ENCODE measurements at regions not wholly inside any gene's neighbourhood (a gene's known extent, or its start where the extent isn't known, plus 50 kb on each side); places are given as distances from the start of the nearest gene placed in this dataset.

GRCh38 chr1:96185181-96185580, 536.4 kb upstream of the PTBP2 start:
- ATAC-seq (no peak), DNase-seq (no peak)
- intact Hi-C loops (cut with DNase I, micrococcal nuclease): no loop called here
- TF ChIP-seq CTCF (IDR thresholded peaks at IDR 0.05): no peak
- Histone ChIP-seq H3K4me1 (ENCODE audit: low read depth) (no peaks in the 10 kb centered on the region), H3K36me3 (ENCODE audit: low read depth) (no peaks in the 10 kb centered on the region), H3K4me3 (no peak overlapping the region), H3K9me3 (peaks cover 7% of the 10 kb centered on the region)

GRCh38 chr1:96187020-96187419, 534.6 kb upstream of the PTBP2 start:
- H3K9me3 ChIP-seq: peaks cover 14% of the 10 kb centered on the region
- no peak overlapping the region for H3K4me3 ChIP-seq
- ATAC-seq (no peak), DNase-seq (no peak)
- TF ChIP-seq CTCF (IDR thresholded peaks at IDR 0.05): no peak
- no peaks in the 10 kb centered on the region for H3K4me1 ChIP-seq (ENCODE audit: low read depth)
- no peaks in the 10 kb centered on the region for H3K36me3 ChIP-seq (ENCODE audit: low read depth)
- intact Hi-C loops (cut with DNase I, micrococcal nuclease): no loop called here

- no peak for ATAC-seq
- no peak for DNase-seq
- no peak for TF ChIP-seq CTCF (IDR thresholded peaks at IDR 0.05)
- no peaks in the 10 kb centered on the region for H3K36me3 ChIP-seq (ENCODE audit: low read depth)
- no peak overlapping the region for H3K4me3 ChIP-seq
- H3K9me3 ChIP-seq: peaks cover 20% of the 10 kb centered on the region
- no peaks in the 10 kb centered on the region for H3K4me1 ChIP-seq (ENCODE audit: low read depth)
- intact Hi-C loops (cut with DNase I, micrococcal nuclease): no loop called here
These were observed 530.4 kb upstream of the PTBP2 start for GRCh38 chr1:96191165-96191564.

- ATAC-seq: no peak
- TF ChIP-seq CTCF (IDR thresholded peaks at IDR 0.05): no peak
- no peaks in the 10 kb centered on the region for H3K4me1 ChIP-seq (ENCODE audit: low read depth)
- no peaks in the 10 kb centered on the region for H3K36me3 ChIP-seq (ENCODE audit: low read depth)
- no peaks in the 10 kb centered on the region for H3K9me3 ChIP-seq
- intact Hi-C loops (cut with DNase I, micrococcal nuclease): no loop called here
- DNase-seq: no peak
- no peak overlapping the region for H3K4me3 ChIP-seq
These were observed 515.1 kb upstream of the PTBP2 start for GRCh38 chr1:96206451-96206850.

GRCh38 chr1:96207936-96208335, 513.6 kb upstream of the PTBP2 start:
- Histone ChIP-seq H3K4me1 (ENCODE audit: low read depth) (no peaks in the 10 kb centered on the region), H3K4me3 (no peak overlapping the region), H3K9me3 (no peaks in the 10 kb centered on the region), H3K36me3 (ENCODE audit: low read depth) (no peaks in the 10 kb centered on the region)
- intact Hi-C loops (cut with DNase I, micrococcal nuclease): no loop called here
- ATAC-seq (no peak), DNase-seq (no peak)
- no peak for TF ChIP-seq CTCF (IDR thresholded peaks at IDR 0.05)

GRCh38 chr1:96208428-96208827, 513.2 kb upstream of the PTBP2 start:
- H3K4me1 ChIP-seq (ENCODE audit: low read depth): no peaks in the 10 kb centered on the region
- no peak for TF ChIP-seq CTCF (IDR thresholded peaks at IDR 0.05)
- H3K4me3 ChIP-seq: no peak overlapping the region
- H3K9me3 ChIP-seq: no peaks in the 10 kb centered on the region
- H3K36me3 ChIP-seq (ENCODE audit: low read depth): no peaks in the 10 kb centered on the region
- intact Hi-C loops (cut with DNase I, micrococcal nuclease): no loop called here
- ATAC-seq (no peak), DNase-seq (no peak)

All from mucosa of descending colon (tissue), 3 donors.